ACC112 (cell line): ENCODE measurements at regions not wholly inside any gene's neighbourhood (a gene's known extent, or its start where the extent isn't known, plus 50 kb on each side); places are given as distances from the start of the nearest gene placed in this dataset.

ENCODE experiments used
- H2AFZ ChIP-seq: fragments of 200-600 bp; sonication (generic); one replicate; pipeline ENCODE4 v1.6.0; 2017; ENCODE audit warnings: antibody characterized with exemption, low read length; ENCODE audit not compliant: unreplicated experiment
- H3K27ac ChIP-seq: fragments of 200-600 bp; sonication (generic); 2 replicates; pipeline ENCODE4 v1.5.1; 2014; ENCODE audit warnings: low read depth, mild to moderate bottlenecking, antibody characterized with exemption, low read length, moderate library complexity
- H3K27me3 ChIP-seq: fragments of 200-600 bp; sonication (generic); 2 replicates; pipeline ENCODE4 v1.6.1; 2014; ENCODE audit warnings: mild to moderate bottlenecking, antibody characterized with exemption, low read length, moderate library complexity, mixed read lengths; ENCODE audit not compliant: insufficient read depth
- H3K36me3 ChIP-seq: fragments of 200-600 bp; sonication (generic); 2 replicates; pipeline ENCODE4 v1.6.1; 2016; ENCODE audit warnings: mild to moderate bottlenecking, antibody characterized with exemption, low read length, moderate library complexity, mixed read lengths; ENCODE audit not compliant: insufficient read depth
- H3K4me1 ChIP-seq: fragments of 200-600 bp; sonication (generic); one replicate; pipeline ENCODE4 v1.6.1; 2016; ENCODE audit warnings: low read length, mixed read lengths; ENCODE audit not compliant: insufficient read depth, unreplicated experiment, control insufficient read depth
- H3K4me3 ChIP-seq: fragments of 200-600 bp; sonication (generic); 2 replicates; pipeline ENCODE4 v1.5.1; 2014; ENCODE audit warnings: mild to moderate bottlenecking, low read depth, low read length
- H3K79me2 ChIP-seq: fragments of 200-600 bp; sonication (generic); one replicate; pipeline ENCODE4 v1.6.0; 2016; ENCODE audit warnings: low read length; ENCODE audit not compliant: control insufficient read depth, unreplicated experiment, insufficient read depth

GRCh38 chr11:128239306-128239705, 348.1 kb downstream of the ETS1 start:
- H3K27ac ChIP-seq, result no peak overlapping the region
- H2AFZ ChIP-seq, result peak overlapping the region; percentile 74
- H3K27me3 ChIP-seq, result no peaks in the 10 kb centered on the region
- no peaks in the 10 kb centered on the region for H3K79me2 ChIP-seq
- H3K4me3 ChIP-seq, result no peak overlapping the region
- H3K4me1 ChIP-seq, result peaks cover 28% of the 10 kb centered on the region
- H3K36me3 ChIP-seq, result no peaks in the 10 kb centered on the region

GRCh38 chr11:128238521-128239265, 348.7 kb downstream of the ETS1 start:
- Histone ChIP-seq H2AFZ (peak overlapping the region; percentile 74), H3K79me2 (no peaks in the 10 kb centered on the region), H3K27ac (no peak overlapping the region), H3K4me3 (no peak overlapping the region), H3K4me1 (peaks cover 28% of the 10 kb centered on the region), H3K36me3 (no peaks in the 10 kb centered on the region), H3K27me3 (no peaks in the 10 kb centered on the region)

GRCh38 chr11:128236506-128237498, 350.6 kb downstream of the ETS1 start:
- H3K27ac ChIP-seq, result no peak overlapping the region
- no peak overlapping the region for H3K4me3 ChIP-seq
- H3K27me3 ChIP-seq, result no peaks in the 10 kb centered on the region
- H3K36me3 ChIP-seq, result no peaks in the 10 kb centered on the region
- H3K4me1 ChIP-seq, result peaks cover 28% of the 10 kb centered on the region
- no peak overlapping the region for H2AFZ ChIP-seq
- H3K79me2 ChIP-seq, result no peaks in the 10 kb centered on the region

- Histone ChIP-seq H3K27me3 (no peaks in the 10 kb centered on the region), H3K36me3 (no peaks in the 10 kb centered on the region), H3K27ac (no peak overlapping the region), H3K79me2 (no peaks in the 10 kb centered on the region), H3K4me3 (no peak overlapping the region), H3K4me1 (peaks cover 24% of the 10 kb centered on the region), H2AFZ (no peak overlapping the region)
These were observed 351.4 kb downstream of the ETS1 start for GRCh38 chr11:128235958-128236357.

GRCh38 chr11:128235426-128235825, 351.9 kb downstream of the ETS1 start:
- no peak overlapping the region for H3K4me3 ChIP-seq
- no peak overlapping the region for H3K27ac ChIP-seq
- H3K36me3 ChIP-seq, result no peaks in the 10 kb centered on the region
- H2AFZ ChIP-seq, result no peak overlapping the region
- H3K79me2 ChIP-seq, result no peaks in the 10 kb centered on the region
- no peaks in the 10 kb centered on the region for H3K27me3 ChIP-seq
- H3K4me1 ChIP-seq, result peaks cover 19% of the 10 kb centered on the region

GRCh38 chr11:128234143-128234542, 353.2 kb downstream of the ETS1 start:
- Histone ChIP-seq H3K36me3 (no peaks in the 10 kb centered on the region), H3K27me3 (no peaks in the 10 kb centered on the region), H2AFZ (no peak overlapping the region), H3K4me1 (peaks cover 8% of the 10 kb centered on the region), H3K27ac (no peak overlapping the region), H3K4me3 (no peak overlapping the region), H3K79me2 (no peaks in the 10 kb centered on the region)

- H3K27me3 ChIP-seq, result no peaks in the 10 kb centered on the region
- no peak overlapping the region for H2AFZ ChIP-seq
- H3K36me3 ChIP-seq, result no peaks in the 10 kb centered on the region
- H3K27ac ChIP-seq, result no peak overlapping the region
- H3K79me2 ChIP-seq, result no peaks in the 10 kb centered on the region
- no peaks in the 10 kb centered on the region for H3K4me1 ChIP-seq
- H3K4me3 ChIP-seq, result no peak overlapping the region
These were observed 354.8 kb downstream of the ETS1 start for GRCh38 chr11:128232588-128232987.

- no peaks in the 10 kb centered on the region for H3K79me2 ChIP-seq
- no peaks in the 10 kb centered on the region for H3K4me1 ChIP-seq
- no peak overlapping the region for H3K4me3 ChIP-seq
- no peaks in the 10 kb centered on the region for H3K27me3 ChIP-seq
- H3K27ac ChIP-seq, result no peak overlapping the region
- H2AFZ ChIP-seq, result no peak overlapping the region
- no peaks in the 10 kb centered on the region for H3K36me3 ChIP-seq
These were observed 355.4 kb downstream of the ETS1 start for GRCh38 chr11:128231845-128232410.

GRCh38 chr11:128227466-128227865, 359.9 kb downstream of the ETS1 start:
- no peaks in the 10 kb centered on the region for H3K27me3 ChIP-seq
- H3K4me3 ChIP-seq, result no peak overlapping the region
- H3K36me3 ChIP-seq, result no peaks in the 10 kb centered on the region
- H3K4me1 ChIP-seq, result peaks cover 12% of the 10 kb centered on the region
- no peak overlapping the region for H2AFZ ChIP-seq
- no peak overlapping the region for H3K27ac ChIP-seq
- H3K79me2 ChIP-seq, result no peaks in the 10 kb centered on the region

GRCh38 chr11:128226106-128226716, 361.1 kb downstream of the ETS1 start:
- Histone ChIP-seq H3K4me3 (no peak overlapping the region), H2AFZ (no peak overlapping the region), H3K4me1 (peaks cover 12% of the 10 kb centered on the region)

More at GRCh38 chr11:128226106-128226716, 361.1 kb downstream of the ETS1 start:
- H3K27ac ChIP-seq, result no peak overlapping the region
- no peaks in the 10 kb centered on the region for H3K36me3 ChIP-seq
- H3K27me3 ChIP-seq, result no peaks in the 10 kb centered on the region
- H3K79me2 ChIP-seq, result no peaks in the 10 kb centered on the region
